GM23248 (cell line): ENCODE measurements at regions not wholly inside any gene's neighbourhood (a gene's known extent, or its start where the extent isn't known, plus 50 kb on each side); places are given as distances from the start of the nearest gene placed in this dataset.
A peak's percentile ranks its signal among the peaks of the same experiment; 100 is the strongest.

Experiments
- DNase-seq: peaks from one replicate; pipeline ENCODE4 v3.0.0-alpha.2; 2015
- H2AFZ ChIP-seq: fragments of 200-600 bp; sonication (generic); 2 replicates; pipeline ENCODE4 v1.6.1; 2016; ENCODE audit warnings: antibody characterized with exemption
- H3F3A ChIP-seq: fragments of 200-600 bp; sonication (generic); 2 replicates; pipeline ENCODE4 v1.6.1; 2016; ENCODE audit warnings: mild to moderate bottlenecking, antibody characterized with exemption, mixed run types; ENCODE audit not compliant: insufficient read depth
- H3K27ac ChIP-seq: fragments of 200-600 bp; sonication (generic); 2 replicates; pipeline ENCODE4 v1.5.1; 2016; ENCODE audit warnings: mild to moderate bottlenecking
- H3K27me3 ChIP-seq: fragments of 200-600 bp; sonication (generic); replicated peaks from 2 replicates; pipeline ENCODE4 v1.6.1; 2016; ENCODE audit warnings: mild to moderate bottlenecking; ENCODE audit not compliant: insufficient read depth
- H3K36me3 ChIP-seq: fragments of 200-600 bp; sonication (generic); 2 replicates; pipeline ENCODE4 v1.6.1; 2016; ENCODE audit warnings: low read depth, mild to moderate bottlenecking
- H3K4me1 ChIP-seq: fragments of 200-600 bp; sonication (generic); 2 replicates; pipeline ENCODE4 v1.6.1; 2016; ENCODE audit warnings: mild to moderate bottlenecking; ENCODE audit not compliant: insufficient read depth
- H3K4me2 ChIP-seq: fragments of 200-600 bp; sonication (generic); one replicate; pipeline ENCODE4 v1.6.1; 2016; ENCODE audit warnings: mild to moderate bottlenecking; ENCODE audit not compliant: unreplicated experiment
- H3K4me3 ChIP-seq: fragments of 200-600 bp; sonication (generic); 2 replicates; pipeline ENCODE4 v1.5.1; 2016; ENCODE audit warnings: mild to moderate bottlenecking
- H3K79me2 ChIP-seq: fragments of 200-600 bp; sonication (generic); 2 replicates; pipeline ENCODE4 v1.6.1; 2016; ENCODE audit warnings: mild to moderate bottlenecking; ENCODE audit not compliant: insufficient read depth
- H3K9ac ChIP-seq: fragments of 200-600 bp; sonication (generic); 2 replicates; pipeline ENCODE4 v1.6.1; 2016; ENCODE audit warnings: mild to moderate bottlenecking
- H3K9me2 ChIP-seq: fragments of 200-600 bp; sonication (generic); 2 replicates; pipeline ENCODE4 v1.6.1; 2016; ENCODE audit warnings: mixed run types, mild to moderate bottlenecking, moderate library complexity; ENCODE audit not compliant: insufficient read depth
- H3K9me3 ChIP-seq: fragments of 200-600 bp; sonication (generic); one replicate; pipeline ENCODE4 v1.6.1; 2017; ENCODE audit warnings: low read depth
- H4K20me1 ChIP-seq: fragments of 200-600 bp; sonication (generic); 2 replicates; pipeline ENCODE4 v1.6.0; 2016; ENCODE audit not compliant: insufficient read depth
- EZH2 ChIP-seq: fragments of 200-600 bp; sonication (generic); IDR thresholded peaks from 2 replicates; pipeline ENCODE4 v1.6.1; 2018; ENCODE audit warnings: antibody characterized with exemption, mild to moderate bottlenecking; ENCODE audit not compliant: insufficient read depth, poor library complexity, severe bottlenecking
- EZH2phosphoT487 ChIP-seq: fragments of 200-600 bp; sonication (generic); IDR thresholded peaks from 2 replicates; pipeline ENCODE4 v1.6.1; 2018; ENCODE audit warnings: antibody characterized with exemption, moderate library complexity, mild to moderate bottlenecking, low read depth; ENCODE audit not compliant: insufficient read depth
- whole genome bisulfite sequencing, 2 experiments: methylation state at CpG; one replicate each; pipeline ENCODE4 v1.1.6; 2015 to 2017; ENCODE audit warnings: low lambda C conversion rate in 2 of 2, low coverage in 1 of 2; ENCODE audit errors: missing lambda C conversion rate in 2 of 2; 5-methylcytosine and 5-hydroxymethylcytosine counted together
- in situ Hi-C: fragments of 300-500 bp; cut with MboI; formaldehyde crosslinking; loops from 2 replicates; pipeline ENCODE4 v1.15.0; 2020

- Histone ChIP-seq H3F3A (no peaks in the 10 kb centered on the region), H3K9ac (no peak overlapping the region), H3K4me1 (no peaks in the 10 kb centered on the region), H3K9me3 (no peaks in the 10 kb centered on the region), H3K79me2 (no peaks in the 10 kb centered on the region), H2AFZ (no peak overlapping the region), H3K9me2 (no peaks in the 10 kb centered on the region), H3K27ac (no peak overlapping the region), H3K4me2 (no peak overlapping the region), H3K27me3 (no peaks in the 10 kb centered on the region; the same call in 1 of the 2 replicates), H4K20me1 (no peaks in the 10 kb centered on the region), H3K36me3 (no peaks in the 10 kb centered on the region), H3K4me3 (no peak overlapping the region)
- in situ Hi-C loops, result no loop called here
- 32 to 40% methylated on average over 9 of the region's 9 CpGs for WGBS, 2 experiments
- TF ChIP-seq EZH2phosphoT487 (no peak), EZH2 (no peak)
- no peak for DNase-seq
Measured at GRCh38 chr3:5270666-5271371, 83.3 kb downstream of the EDEM1 start.

- Histone ChIP-seq H2AFZ (no peak overlapping the region), H3K9me2 (no peaks in the 10 kb centered on the region), H3K79me2 (no peaks in the 10 kb centered on the region), H3K36me3 (no peaks in the 10 kb centered on the region), H3K9ac (no peak overlapping the region), H3K4me3 (no peak overlapping the region), H3K27ac (no peak overlapping the region), H3K4me1 (peaks cover 5% of the 10 kb centered on the region; the same call in 1 of the 2 replicates), H3K27me3 (no peaks in the 10 kb centered on the region; the same call in 1 of the 2 replicates), H3F3A (no peaks in the 10 kb centered on the region), H3K9me3 (no peaks in the 10 kb centered on the region), H3K4me2 (no peak overlapping the region), H4K20me1 (no peaks in the 10 kb centered on the region)
- in situ Hi-C loops, result no loop called here
- no peak for DNase-seq
- 73 to 76% methylated on average over 4 of the region's 4 CpGs for WGBS, 2 experiments
- TF ChIP-seq EZH2 (no peak), EZH2phosphoT487 (no peak)
Measured at GRCh38 chr3:5271372-5271683, 83.8 kb downstream of the EDEM1 start.

GRCh38 chr3:5272387-5272786 is 84.9 kb downstream of the EDEM1 start:
- in situ Hi-C loops, result no loop called here
- no peak for DNase-seq
- 39 to 46% methylated on average over 4 of the region's 4 CpGs for WGBS, 2 experiments
- Histone ChIP-seq H3K9me3 (no peaks in the 10 kb centered on the region), H3K4me1 (peaks cover 6% of the 10 kb centered on the region; the same call in 1 of the 2 replicates), H3K36me3 (no peaks in the 10 kb centered on the region), H3K27ac (no peak overlapping the region), H4K20me1 (no peaks in the 10 kb centered on the region), H3K9me2 (no peaks in the 10 kb centered on the region), H3K4me3 (no peak overlapping the region), H3K27me3 (no peaks in the 10 kb centered on the region; the same call in 1 of the 2 replicates), H3K9ac (no peak overlapping the region), H3K79me2 (no peaks in the 10 kb centered on the region), H3F3A (no peaks in the 10 kb centered on the region), H2AFZ (no peak overlapping the region), H3K4me2 (no peak overlapping the region)
- TF ChIP-seq EZH2 (no peak), EZH2phosphoT487 (no peak)

GRCh38 chr3:5274091-5274490 is 86.6 kb downstream of the EDEM1 start:
- Histone ChIP-seq H2AFZ (no peak overlapping the region), H3K79me2 (no peaks in the 10 kb centered on the region), H3K36me3 (no peaks in the 10 kb centered on the region), H3K9me3 (no peaks in the 10 kb centered on the region), H3K4me1 (peaks cover 6% of the 10 kb centered on the region; the same call in 1 of the 2 replicates), H3K27me3 (no peaks in the 10 kb centered on the region), H3K9me2 (no peaks in the 10 kb centered on the region), H4K20me1 (no peaks in the 10 kb centered on the region), H3K4me3 (no peak overlapping the region), H3K9ac (no peak overlapping the region), H3K27ac (no peak overlapping the region), H3F3A (no peaks in the 10 kb centered on the region), H3K4me2 (no peak overlapping the region)
- 54 to 72% methylated on average over 1 of the region's 1 CpG for WGBS, 2 experiments
- no peak for DNase-seq
- in situ Hi-C loops, result no loop called here
- TF ChIP-seq EZH2 (no peak), EZH2phosphoT487 (no peak)

GRCh38 chr3:5275529-5275928 is 88.0 kb downstream of the EDEM1 start:
- Histone ChIP-seq H3K9me2 (no peaks in the 10 kb centered on the region), H3K79me2 (no peaks in the 10 kb centered on the region), H3K4me2 (no peak overlapping the region), H3K27me3 (no peaks in the 10 kb centered on the region), H3K9me3 (no peaks in the 10 kb centered on the region), H2AFZ (no peak overlapping the region), H3K4me1 (peaks cover 6% of the 10 kb centered on the region; the same call in 1 of the 2 replicates), H3F3A (no peaks in the 10 kb centered on the region), H3K27ac (peak overlapping the region; percentile 59), H3K4me3 (no peak overlapping the region), H4K20me1 (no peaks in the 10 kb centered on the region), H3K36me3 (no peaks in the 10 kb centered on the region), H3K9ac (no peak overlapping the region)
- in situ Hi-C loops, result no loop called here
- 13 to 18% methylated on average over 2 of the region's 2 CpGs for WGBS, 2 experiments
- TF ChIP-seq EZH2phosphoT487, result peak; percentile 84; the same call in 1 of the 2 replicates
- no peak for TF ChIP-seq EZH2
- peak; percentile 56 for DNase-seq
